Ovary (tissue), 3 donors: ENCODE measurements at regions not wholly inside any gene's neighbourhood (a gene's known extent, or its start where the extent isn't known, plus 50 kb on each side); places are given as distances from the start of the nearest gene placed in this dataset.

Experiments
- EP300 ChIP-seq: sonication (generic); formaldehyde crosslinking; IDR thresholded peaks from one replicate; pipeline ENCODE4 v1.6.1; 2017; ENCODE audit warnings: antibody characterized with exemption
- POLR2A ChIP-seq: fragments of 450-650 bp; IDR thresholded peaks from one replicate; pipeline ENCODE4 v1.6.1; 2017; ENCODE audit warnings: antibody characterized with exemption, mild to moderate bottlenecking, moderate library complexity
- TF ChIP-seq, protein P1 (sequence below), 3 donors: fragments of 450-650 bp in 2 of 3; fragments of 200-600 bp in 1 of 3; IDR thresholded peaks; one replicate each; pipeline versions ENCODE4 v1.5.1 to v1.8.0; 2016 to 2022; ENCODE audit warnings: antibody characterized with exemption in 3 of 3, mild to moderate bottlenecking in 1 of 3
- donor health status: DM: no; HTN: no; CAD: no.

DNA sequence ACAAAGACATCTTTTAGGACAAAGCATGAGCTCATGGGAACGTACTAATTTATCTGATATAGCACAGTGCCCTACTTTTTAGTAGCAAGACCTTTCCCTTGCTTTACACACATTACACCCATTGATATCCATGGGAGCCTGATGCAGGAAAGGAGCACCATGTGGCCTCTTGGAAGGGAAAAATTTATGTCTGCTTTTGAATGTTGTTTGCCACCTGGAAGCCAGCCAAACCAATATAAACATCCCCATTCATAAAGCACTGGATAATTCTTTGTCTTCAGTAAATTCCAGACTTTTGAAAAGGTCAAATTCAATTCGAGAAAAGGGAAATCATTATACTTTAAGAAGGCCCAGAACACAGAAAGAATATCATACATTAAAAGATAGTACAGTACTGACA, 152.3 kb upstream of the BEND6 start:
- TF ChIP-seq, protein P1, sequence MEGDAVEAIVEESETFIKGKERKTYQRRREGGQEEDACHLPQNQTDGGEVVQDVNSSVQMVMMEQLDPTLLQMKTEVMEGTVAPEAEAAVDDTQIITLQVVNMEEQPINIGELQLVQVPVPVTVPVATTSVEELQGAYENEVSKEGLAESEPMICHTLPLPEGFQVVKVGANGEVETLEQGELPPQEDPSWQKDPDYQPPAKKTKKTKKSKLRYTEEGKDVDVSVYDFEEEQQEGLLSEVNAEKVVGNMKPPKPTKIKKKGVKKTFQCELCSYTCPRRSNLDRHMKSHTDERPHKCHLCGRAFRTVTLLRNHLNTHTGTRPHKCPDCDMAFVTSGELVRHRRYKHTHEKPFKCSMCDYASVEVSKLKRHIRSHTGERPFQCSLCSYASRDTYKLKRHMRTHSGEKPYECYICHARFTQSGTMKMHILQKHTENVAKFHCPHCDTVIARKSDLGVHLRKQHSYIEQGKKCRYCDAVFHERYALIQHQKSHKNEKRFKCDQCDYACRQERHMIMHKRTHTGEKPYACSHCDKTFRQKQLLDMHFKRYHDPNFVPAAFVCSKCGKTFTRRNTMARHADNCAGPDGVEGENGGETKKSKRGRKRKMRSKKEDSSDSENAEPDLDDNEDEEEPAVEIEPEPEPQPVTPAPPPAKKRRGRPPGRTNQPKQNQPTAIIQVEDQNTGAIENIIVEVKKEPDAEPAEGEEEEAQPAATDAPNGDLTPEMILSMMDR (IDR thresholded peaks at IDR 0.05) = no peak
- no peak for TF ChIP-seq POLR2A
- no peak for TF ChIP-seq EP300
